Muscle of leg (tissue), 3 donors: ENCODE measurements at regions not wholly inside any gene's neighbourhood (a gene's known extent, or its start where the extent isn't known, plus 50 kb on each side); places are given as distances from the start of the nearest gene placed in this dataset.

Source experiments
- DNase-seq: peaks from one replicate; pipeline ENCODE4 v3.0.0; 2013
- H3K27ac ChIP-seq: one replicate; pipeline ENCODE4 v1.5.1; 2013; ENCODE audit warnings: mild to moderate bottlenecking, low read length, control low read depth
- H3K27me3 ChIP-seq: one replicate; pipeline ENCODE4 v1.6.1; 2013; ENCODE audit warnings: low read length; ENCODE audit not compliant: control insufficient read depth, insufficient read depth
- H3K36me3 ChIP-seq: one replicate; pipeline ENCODE4 v1.6.1; 2013; ENCODE audit warnings: low read length; ENCODE audit not compliant: control insufficient read depth, insufficient read depth
- H3K4me1 ChIP-seq: one replicate; pipeline ENCODE4 v1.6.1; 2013; ENCODE audit warnings: low read length; ENCODE audit not compliant: control insufficient read depth, insufficient read depth
- H3K4me3 ChIP-seq: one replicate; pipeline ENCODE4 v1.5.1; 2013; ENCODE audit warnings: low read length, control low read depth
- H3K9me3 ChIP-seq: replicated peaks from 2 replicates; pipeline ENCODE4 v1.6.1; 2013; ENCODE audit warnings: low read depth, low read length; ENCODE audit not compliant: control insufficient read depth
- WGBS: methylation state at CpG from one replicate; pipeline ENCODE4 v1.1.5; 2013; ENCODE audit warnings: missing lambda C conversion rate; ENCODE audit not compliant: insufficient coverage; 5-methylcytosine and 5-hydroxymethylcytosine counted together

DNA sequence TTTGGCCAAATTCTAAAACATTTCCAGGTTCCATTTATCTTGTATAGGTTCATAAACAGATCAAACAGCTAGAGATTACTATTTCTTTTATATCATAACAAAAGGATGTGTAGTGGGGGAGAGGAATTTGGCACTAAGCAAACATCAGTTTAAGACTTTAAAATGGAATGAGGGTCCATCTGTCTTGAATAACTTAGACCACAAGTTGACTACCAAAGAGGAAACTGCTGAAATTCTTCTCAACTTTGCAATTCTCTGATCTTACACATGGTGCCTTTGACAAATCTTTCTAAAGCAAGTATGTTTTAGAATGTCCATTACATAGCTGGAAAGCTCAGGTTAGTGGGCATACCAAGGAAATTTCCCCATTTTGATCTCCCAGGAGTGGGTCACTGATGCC is 140.5 kb upstream of the ADAMTS9 start:
- Histone ChIP-seq H3K27ac (no peak overlapping the region), H3K4me3 (no peak overlapping the region), H3K36me3 (no peaks in the 10 kb centered on the region), H3K4me1 (peaks cover 2% of the 10 kb centered on the region), H3K27me3 (no peaks in the 10 kb centered on the region), H3K9me3 (no peaks in the 10 kb centered on the region)
- no peak for DNase-seq

DNA sequence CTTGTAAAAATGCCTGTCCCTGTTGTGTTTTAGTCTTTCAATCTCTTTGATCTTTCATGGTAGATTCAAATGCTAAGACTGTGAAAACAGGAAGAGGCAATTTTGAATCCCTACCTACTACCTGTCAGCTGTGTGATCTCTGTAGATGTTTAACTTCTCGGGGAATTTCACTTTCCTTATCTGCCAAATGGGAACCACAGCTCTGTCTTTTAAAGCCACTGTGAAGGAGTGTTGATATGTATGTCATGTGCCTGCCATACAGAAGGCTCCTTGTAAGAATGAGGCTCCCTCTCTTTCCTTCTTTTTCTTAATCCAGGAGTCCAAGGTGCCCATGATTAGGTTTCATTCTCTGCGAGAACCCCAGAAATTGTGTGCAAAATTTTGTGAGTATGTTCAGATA is 139.6 kb upstream of the ADAMTS9 start:
- H3K4me1 ChIP-seq, result peaks cover 4% of the 10 kb centered on the region
- H3K9me3 ChIP-seq, result no peaks in the 10 kb centered on the region
- no peaks in the 10 kb centered on the region for H3K27me3 ChIP-seq
- no peak overlapping the region for H3K27ac ChIP-seq
- no CpG with 5 or more reads among the region's 2 CpGs for WGBS
- H3K36me3 ChIP-seq, result no peaks in the 10 kb centered on the region
- H3K4me3 ChIP-seq, result no peak overlapping the region
- no peak for DNase-seq

DNA sequence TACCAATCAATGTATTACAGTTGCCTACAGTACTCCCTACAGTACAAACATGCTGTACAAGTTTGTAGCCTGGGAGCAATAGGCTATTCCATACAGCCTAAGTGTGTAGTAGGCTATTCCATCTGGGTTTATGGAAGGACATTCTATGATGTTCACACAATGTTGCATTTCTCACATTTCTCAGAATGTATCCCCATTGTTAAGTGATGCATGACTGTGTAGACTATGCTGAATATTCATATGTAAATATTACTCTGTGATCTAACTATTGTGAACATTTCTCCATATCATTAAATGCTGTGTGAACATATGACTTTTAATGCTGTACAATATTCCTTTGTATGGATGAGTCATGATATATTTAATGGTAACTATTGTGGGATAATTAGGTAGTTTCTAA is 139.2 kb upstream of the ADAMTS9 start:
- Histone ChIP-seq H3K4me3 (no peak overlapping the region), H3K4me1 (peaks cover 5% of the 10 kb centered on the region), H3K36me3 (no peaks in the 10 kb centered on the region), H3K9me3 (no peaks in the 10 kb centered on the region), H3K27ac (no peak overlapping the region), H3K27me3 (no peaks in the 10 kb centered on the region)
- no peak for DNase-seq

DNA sequence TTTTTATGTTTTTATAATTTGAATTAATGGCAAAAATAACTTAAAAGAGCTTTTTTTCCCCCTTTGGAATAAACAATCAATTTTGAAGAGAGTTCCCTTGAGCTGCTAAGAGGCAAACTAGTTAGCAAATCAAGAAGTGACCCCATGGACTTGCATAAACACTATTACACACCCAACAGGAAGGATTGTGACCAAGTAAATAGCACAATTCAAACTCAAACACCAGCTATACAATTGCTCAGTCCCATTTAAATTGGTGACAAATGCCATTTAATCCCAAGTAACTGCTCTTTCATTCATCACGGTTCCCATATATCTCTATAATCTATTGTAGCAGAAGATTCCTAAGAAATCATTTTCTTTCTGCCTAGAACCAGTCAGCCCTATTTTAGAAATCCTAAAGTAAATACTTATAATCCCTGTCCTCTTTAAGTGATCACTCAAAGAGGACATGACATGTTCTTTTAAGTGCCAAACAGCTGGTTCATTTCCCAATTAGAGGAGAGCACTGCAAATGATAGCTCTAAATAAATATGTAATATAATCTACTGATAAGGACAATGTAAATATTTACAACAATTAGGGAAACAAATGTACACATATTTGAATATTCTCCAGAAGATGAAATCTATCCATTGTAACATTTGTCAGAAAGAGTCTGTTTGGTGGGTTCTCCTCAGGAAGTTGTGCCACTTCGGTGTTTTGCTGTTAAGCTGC is 137.8 kb upstream of the ADAMTS9 start:
- Histone ChIP-seq H3K9me3 (no peaks in the 10 kb centered on the region), H3K4me3 (no peak overlapping the region), H3K36me3 (no peaks in the 10 kb centered on the region), H3K27me3 (no peaks in the 10 kb centered on the region), H3K4me1 (peaks cover 5% of the 10 kb centered on the region), H3K27ac (no peak overlapping the region)
- no peak for DNase-seq
- no CpG with 5 or more reads among the region's 2 CpGs for WGBS

DNA sequence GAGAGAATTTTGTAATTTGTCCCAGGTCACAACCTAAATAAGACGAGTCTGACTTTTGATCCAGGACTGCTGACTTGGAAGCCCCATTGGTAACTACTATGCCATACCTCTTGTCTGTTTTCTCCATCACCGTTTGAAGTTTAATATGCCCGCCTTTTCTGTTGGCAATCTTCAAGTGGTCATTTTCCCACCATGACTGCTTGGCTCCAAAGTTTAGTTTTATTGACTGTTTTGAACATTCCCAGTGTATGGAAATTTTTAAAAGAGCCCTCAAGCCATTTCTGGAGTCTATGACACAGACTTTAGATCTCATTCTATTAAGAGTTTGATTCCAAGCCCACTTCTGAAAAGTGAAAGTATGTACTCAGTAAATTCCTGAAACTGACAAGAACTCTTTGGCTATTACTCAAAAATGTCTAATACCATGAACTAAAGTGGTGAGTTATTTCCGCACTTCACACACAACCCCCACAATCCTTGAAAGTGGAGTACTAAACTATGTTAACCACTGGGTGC is 136.7 kb upstream of the ADAMTS9 start:
- DNase-seq, result peak; percentile 80
- H3K27me3 ChIP-seq, result no peaks in the 10 kb centered on the region
- no peaks in the 10 kb centered on the region for H3K36me3 ChIP-seq
- peak overlapping the region; percentile 0 for H3K27ac ChIP-seq
- WGBS, result no CpG with 5 or more reads among the region's 4 CpGs
- no peaks in the 10 kb centered on the region for H3K9me3 ChIP-seq
- H3K4me1 ChIP-seq, result peaks cover 5% of the 10 kb centered on the region
- no peak overlapping the region for H3K4me3 ChIP-seq

DNA sequence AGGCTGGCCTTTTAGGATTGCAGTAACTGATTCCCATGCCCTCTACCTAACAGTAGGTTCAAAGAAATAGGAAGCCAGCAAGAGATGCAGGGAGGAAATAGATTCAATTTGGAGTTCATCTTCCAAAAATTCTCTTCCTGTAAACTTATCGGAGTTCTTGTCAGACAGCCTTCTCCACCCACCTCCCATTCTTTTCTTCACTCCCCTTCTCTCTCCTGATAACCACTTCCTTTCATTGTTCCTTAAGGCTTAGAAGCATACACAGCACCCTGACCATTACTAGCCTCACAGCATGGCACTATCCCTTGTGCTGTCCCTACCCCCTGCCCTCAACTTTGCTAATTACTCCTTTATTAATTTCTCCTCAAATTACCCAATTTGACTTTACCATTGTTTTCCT is 130.4 kb upstream of the ADAMTS9 start:
- H3K27ac ChIP-seq, result no peak overlapping the region
- peaks cover 38% of the 10 kb centered on the region for H3K4me1 ChIP-seq
- DNase-seq, result no peak
- H3K4me3 ChIP-seq, result no peak overlapping the region
- 100% methylated on average over 1 of the region's 1 CpG for WGBS
- H3K9me3 ChIP-seq, result no peaks in the 10 kb centered on the region
- no peaks in the 10 kb centered on the region for H3K36me3 ChIP-seq
- no peaks in the 10 kb centered on the region for H3K27me3 ChIP-seq

DNA sequence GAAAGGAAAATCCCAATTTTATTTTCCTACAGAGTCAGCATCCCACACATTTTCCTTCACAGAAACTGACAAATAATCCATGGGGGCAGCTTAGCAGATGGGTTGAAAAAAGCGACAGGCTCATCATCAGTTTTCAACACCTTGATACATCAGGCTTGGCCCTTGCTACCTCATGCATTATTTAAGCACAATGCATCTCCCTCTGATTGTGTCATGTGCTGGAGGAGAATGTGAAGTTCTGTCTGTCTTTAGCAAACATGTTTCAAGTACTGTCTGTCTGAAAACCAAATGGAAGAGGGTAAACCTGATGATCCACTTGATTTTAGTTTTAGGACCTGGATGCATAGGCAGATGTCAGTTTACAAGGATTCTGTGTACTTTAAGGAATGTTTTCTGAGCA is 128.6 kb upstream of the ADAMTS9 start:
- Histone ChIP-seq H3K4me3 (no peak overlapping the region), H3K4me1 (peaks cover 35% of the 10 kb centered on the region), H3K27me3 (no peaks in the 10 kb centered on the region), H3K36me3 (no peaks in the 10 kb centered on the region), H3K9me3 (no peaks in the 10 kb centered on the region), H3K27ac (peak overlapping the region; percentile 92)
- DNase-seq, result peak; percentile 28
- no CpG with 5 or more reads among the region's 1 CpG for WGBS

DNA sequence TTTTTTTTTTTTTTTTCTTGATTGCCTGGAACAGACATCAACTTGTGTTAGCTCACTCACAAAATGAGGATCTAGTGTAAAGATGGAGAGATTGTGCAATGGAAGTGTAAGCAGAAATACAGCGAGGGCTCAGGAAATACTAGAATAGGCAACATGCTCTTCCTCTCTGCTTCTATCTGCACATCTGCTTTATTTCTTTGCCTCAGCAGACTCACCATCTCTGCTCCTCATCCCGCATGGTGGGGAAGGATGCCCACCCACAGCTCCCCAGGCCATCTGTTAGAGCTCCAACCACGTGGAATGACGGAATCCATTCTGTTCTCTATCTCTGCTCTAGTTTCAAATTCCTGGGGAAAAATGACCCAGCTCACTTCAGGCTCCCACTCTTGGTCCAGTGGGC is 128.0 kb upstream of the ADAMTS9 start:
- Histone ChIP-seq H3K4me3 (no peak overlapping the region), H3K9me3 (no peaks in the 10 kb centered on the region), H3K27ac (peak overlapping the region; percentile 92), H3K36me3 (no peaks in the 10 kb centered on the region), H3K4me1 (peaks cover 35% of the 10 kb centered on the region), H3K27me3 (no peaks in the 10 kb centered on the region)
- no peak for DNase-seq
- no CpG with 5 or more reads among the region's 4 CpGs for WGBS

DNA sequence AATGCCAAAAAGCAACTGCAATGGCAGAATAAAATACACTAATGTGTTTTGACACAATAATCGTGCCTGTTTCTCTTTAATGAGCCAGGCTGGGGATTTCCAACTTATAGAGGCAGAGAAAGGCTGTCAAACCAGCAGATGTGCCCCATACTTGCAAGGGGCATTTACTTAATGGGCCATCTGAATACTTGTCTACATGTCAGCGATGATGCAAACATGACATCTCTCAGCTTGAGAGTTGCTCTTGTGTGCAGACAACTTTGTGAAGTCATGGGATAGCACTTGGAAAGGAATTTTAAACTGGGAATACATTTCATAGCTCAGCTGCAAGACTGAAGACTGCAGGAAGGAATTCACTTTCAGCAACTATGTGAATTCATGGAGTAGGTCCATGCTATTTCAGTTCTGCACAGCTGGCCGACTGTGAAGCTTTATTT is 127.4 kb upstream of the ADAMTS9 start:
- no peaks in the 10 kb centered on the region for H3K36me3 ChIP-seq
- 5% methylated on average over 2 of the region's 3 CpGs for WGBS
- H3K27me3 ChIP-seq, result no peaks in the 10 kb centered on the region
- H3K4me1 ChIP-seq, result peaks cover 35% of the 10 kb centered on the region
- DNase-seq, result peak; percentile 98
- H3K9me3 ChIP-seq, result no peaks in the 10 kb centered on the region
- peak overlapping the region; percentile 92 for H3K27ac ChIP-seq
- H3K4me3 ChIP-seq, result no peak overlapping the region

DNA sequence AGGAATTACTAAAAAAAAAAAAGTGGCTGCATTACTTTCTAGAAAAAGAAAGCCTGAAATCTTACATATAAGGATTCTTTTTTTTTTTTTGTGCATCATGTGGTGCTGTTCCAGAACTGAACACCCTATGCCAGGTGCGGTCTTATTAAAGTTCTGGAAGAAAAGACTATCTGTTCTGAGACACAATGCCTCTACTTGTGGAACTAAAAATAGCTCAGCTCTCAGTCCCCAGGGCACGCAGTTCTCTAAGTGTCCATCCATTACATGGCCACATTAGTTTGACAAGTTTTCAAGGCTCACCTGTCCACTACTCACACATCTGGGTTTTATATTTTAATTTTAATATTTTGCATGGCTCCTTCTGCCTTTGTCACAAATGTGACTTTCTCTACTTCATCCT is 126.6 kb upstream of the ADAMTS9 start:
- Histone ChIP-seq H3K36me3 (no peaks in the 10 kb centered on the region), H3K9me3 (no peaks in the 10 kb centered on the region), H3K27me3 (no peaks in the 10 kb centered on the region), H3K4me1 (peaks cover 39% of the 10 kb centered on the region), H3K4me3 (no peak overlapping the region), H3K27ac (peak overlapping the region; percentile 92)
- no CpG with 5 or more reads among the region's 2 CpGs for WGBS
- peak; percentile 85 for DNase-seq

DNA sequence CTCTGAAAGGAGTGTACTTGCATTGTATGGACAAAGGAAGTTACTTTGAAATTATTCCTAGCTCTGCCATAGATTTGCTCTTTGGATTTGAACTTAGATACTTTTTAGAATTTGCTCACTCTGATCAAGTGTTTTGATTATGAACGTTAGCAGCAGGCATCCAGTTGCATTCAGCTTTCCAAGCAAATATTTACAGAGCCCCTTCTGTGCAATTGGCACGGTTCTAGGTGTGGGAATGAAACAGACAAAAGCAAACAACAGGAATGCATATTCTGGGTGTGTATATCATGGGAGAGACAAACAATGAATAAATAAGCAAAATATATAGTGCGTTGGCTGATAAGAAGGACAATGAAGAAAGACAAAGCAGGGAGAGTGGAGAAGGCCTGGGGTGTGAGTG is 125.5 kb upstream of the ADAMTS9 start:
- H3K27ac ChIP-seq, result peak overlapping the region; percentile 92
- no peaks in the 10 kb centered on the region for H3K27me3 ChIP-seq
- DNase-seq, result no peak
- peaks cover 42% of the 10 kb centered on the region for H3K4me1 ChIP-seq
- WGBS, result 100% methylated on average over 1 of the region's 3 CpGs
- no peaks in the 10 kb centered on the region for H3K9me3 ChIP-seq
- H3K36me3 ChIP-seq, result no peaks in the 10 kb centered on the region
- no peak overlapping the region for H3K4me3 ChIP-seq
